A549 (cell line): ENCODE measurements at regions not wholly inside any gene's neighbourhood (a gene's known extent, or its start where the extent isn't known, plus 50 kb on each side); places are given as distances from the start of the nearest gene placed in this dataset.
A peak's percentile ranks its signal among the peaks of the same experiment; 100 is the strongest.

Experiments
- ATAC-seq, 2 experiments: fragments of 200-7000 bp in 1 of 2; fragments of >200 bp in 1 of 2; cut with Nextera tagmentation in 1 of 2; cut with Tn5 transposase in 1 of 2; 3 replicates each; pipeline versions ENCODE4 v1.8.0 to v1.9.1; 2018 to 2020; ENCODE audit warnings: mild to moderate bottlenecking in 1 of 2, moderate library complexity in 1 of 2
- CTCF ChIA-PET: fragments of 300-600 bp; sonication (Branson Sonifier 250); formaldehyde crosslinking; extraction: SDS; loops from one replicate; lab custom pipeline; 2021; ENCODE audit warnings: antibody characterized with exemption, inconsistent platforms; lab: Yijun Ruan, JAX
- POLR2A ChIA-PET: fragments of 350-600 bp; formaldehyde crosslinking; extraction: SDS; loops from one replicate; lab custom pipeline; 2021; ENCODE audit warnings: antibody characterized with exemption, inconsistent platforms; lab: Yijun Ruan, JAX
- DNase-seq, 2 experiments: peaks; one replicate each; pipeline versions ENCODE4 v3.0.0 to v3.0.0-alpha.2; 2011 to 2016; ENCODE audit warnings: low read depth in 1 of 2, low spot score in 1 of 2
- FAIRE-seq: peaks from 2 replicates; lab custom pipeline; 2011; peaks lifted over from hg19 to GRCh38; lab: Jason Lieb, UNC
- H3K27ac ChIP-seq, 2 experiments: fragments of >200 bp; sonication (Bioruptor Twin); formaldehyde crosslinking; 3 replicates each; pipeline ENCODE4 v1.5.1; 2016 to 2017
- H3K4me1 ChIP-seq: fragments of >200 bp; sonication (Bioruptor Twin); formaldehyde crosslinking; 3 replicates; pipeline ENCODE4 v1.6.1; 2016
- H3K4me2 ChIP-seq: fragments of >200 bp; sonication (Bioruptor Twin); formaldehyde crosslinking; 3 replicates; pipeline ENCODE4 v1.6.1; 2016
- H3K4me3 ChIP-seq: fragments of >200 bp; sonication (Bioruptor Twin); formaldehyde crosslinking; 3 replicates; pipeline ENCODE4 v1.5.1; 2016
- H3K9me3 ChIP-seq: fragments of >200 bp; sonication (Bioruptor Twin); formaldehyde crosslinking; 3 replicates; pipeline ENCODE4 v1.6.1; 2016
- ATOH8 ChIP-seq: fragments of 250-450 bp; sonication (Bioruptor Pico); IDR thresholded peaks from 2 replicates; pipeline ENCODE4 v1.5.0; 2020; ENCODE audit warnings: low read depth, mild to moderate bottlenecking, moderate library complexity
- BCL3 ChIP-seq: fragments of >200 bp; sonication (Bioruptor Twin); formaldehyde crosslinking; IDR thresholded peaks from 3 replicates; pipeline ENCODE4 v1.6.1; 2016
- CEBPB ChIP-seq, 2 experiments: fragments of >200 bp in 1 of 2; sonication (Bioruptor Twin) in 1 of 2; formaldehyde crosslinking in 1 of 2; IDR thresholded peaks; 2 replicates each; pipeline ENCODE4 v1.6.1; 2012 to 2016
- CHD2 ChIP-seq: fragments of 150-350 bp; IDR thresholded peaks from 2 replicates; pipeline ENCODE4 v1.6.1; 2014; ENCODE audit warnings: low read length; ENCODE audit not compliant: partially characterized antibody
- CTCF ChIP-seq: fragments of >200 bp; sonication (Bioruptor Twin); formaldehyde crosslinking; IDR thresholded peaks from 3 replicates; pipeline ENCODE4 v1.5.1; 2016
- EHMT2 ChIP-seq: fragments of 200-600 bp; sonication (generic); IDR thresholded peaks from 2 replicates; pipeline ENCODE4 v1.6.1; 2016; ENCODE audit warnings: antibody characterized with exemption, low read depth, mild to moderate bottlenecking, moderate library complexity
- ELK1 ChIP-seq: fragments of 150-350 bp; IDR thresholded peaks from 2 replicates; pipeline ENCODE4 v1.6.1; 2014; ENCODE audit warnings: low read depth, mild to moderate bottlenecking, low read length
- ESRRA ChIP-seq: fragments of 150-350 bp; IDR thresholded peaks from 2 replicates; pipeline ENCODE4 v1.6.1; 2014; ENCODE audit warnings: mild to moderate bottlenecking, low read length, borderline replicate concordance
- FOSL2 ChIP-seq, 2 experiments: fragments of 450-650 bp in 1 of 2; fragments of >200 bp in 1 of 2; sonication (Bioruptor Twin) in 1 of 2; formaldehyde crosslinking; IDR thresholded peaks; 2 replicates each; pipeline versions ENCODE4 v1.5.0 to v1.6.1; 2016 to 2020; ENCODE audit warnings: mild to moderate bottlenecking in 1 of 2, moderate library complexity in 1 of 2
- FOXS1 ChIP-seq: fragments of 250-450 bp; sonication (Bioruptor Pico); IDR thresholded peaks from 2 replicates; pipeline ENCODE4 v1.5.0; 2020; ENCODE audit warnings: mild to moderate bottlenecking, moderate library complexity
- GATA3 ChIP-seq: IDR thresholded peaks from 2 replicates; pipeline ENCODE4 v1.6.1; 2012; ENCODE audit warnings: borderline replicate concordance
- HDAC2 ChIP-seq: fragments of 200-600 bp; sonication (generic); IDR thresholded peaks from 2 replicates; pipeline ENCODE4 v1.6.1; 2016
- HMGXB4 ChIP-seq: fragments of 250-450 bp; sonication (Bioruptor Pico); IDR thresholded peaks from 2 replicates; pipeline ENCODE4 v1.5.0; 2021; ENCODE audit warnings: mild to moderate bottlenecking, moderate library complexity, borderline replicate concordance
- HOXA7 ChIP-seq: fragments of 250-450 bp; sonication (Bioruptor Pico); IDR thresholded peaks from 2 replicates; pipeline ENCODE4 v1.5.0; 2020; ENCODE audit warnings: mild to moderate bottlenecking, moderate library complexity
- KDM5A ChIP-seq: fragments of 200-600 bp; sonication (generic); IDR thresholded peaks from 2 replicates; pipeline ENCODE4 v1.6.1; 2016; ENCODE audit warnings: antibody characterized with exemption, mild to moderate bottlenecking
- MAFK ChIP-seq: fragments of 450-650 bp; IDR thresholded peaks from 2 replicates; pipeline ENCODE4 v1.6.1; 2014; ENCODE audit not compliant: partially characterized antibody
- MAZ ChIP-seq: fragments of 150-350 bp; IDR thresholded peaks from 2 replicates; pipeline ENCODE4 v1.6.1; 2014; ENCODE audit warnings: antibody characterized with exemption, low read depth, low read length, borderline replicate concordance
- MYC ChIP-seq: IDR thresholded peaks from 2 replicates; pipeline ENCODE4 v1.6.1; 2012; ENCODE audit warnings: mild to moderate bottlenecking, inconsistent platforms, low read length, improper control_type of control experiment, borderline replicate concordance
- NR3C1 ChIP-seq: fragments of >200 bp; sonication (Bioruptor Twin); formaldehyde crosslinking; IDR thresholded peaks from 3 replicates; pipeline ENCODE4 v1.6.1; 2017
- PHF8 ChIP-seq: fragments of 200-600 bp; sonication (generic); IDR thresholded peaks from 2 replicates; pipeline ENCODE4 v1.6.1; 2016; ENCODE audit warnings: low read depth, mild to moderate bottlenecking, antibody characterized with exemption, moderate library complexity, borderline replicate concordance
- POLR2AphosphoS2 ChIP-seq: conservative IDR thresholded peaks from 2 replicates; pipeline ENCODE4 v1.6.1; 2012; ENCODE audit warnings: low read length, improper control_type of control experiment, inconsistent platforms
- RCOR1 ChIP-seq: fragments of 150-350 bp; IDR thresholded peaks from 2 replicates; pipeline ENCODE4 v1.6.1; 2014; ENCODE audit warnings: antibody characterized with exemption, low read length, low read depth
- SMC3 ChIP-seq: fragments of >200 bp; sonication (Bioruptor Twin); formaldehyde crosslinking; IDR thresholded peaks from 3 replicates; pipeline ENCODE4 v1.6.1; 2018; ENCODE audit warnings: inconsistent platforms
- TP53 ChIP-seq: fragments of 250-450 bp; sonication (Bioruptor Pico); IDR thresholded peaks from 2 replicates; pipeline ENCODE4 v1.5.0; 2021; ENCODE audit warnings: mild to moderate bottlenecking, moderate library complexity
- ZC3H11A ChIP-seq: fragments of 450-650 bp; IDR thresholded peaks from 2 replicates; pipeline ENCODE4 v1.6.1; 2014; ENCODE audit warnings: antibody characterized with exemption, mild to moderate bottlenecking
- WGBS: methylation state at CpG from one replicate; pipeline ENCODE4 v1.1.6; 2017; ENCODE audit errors: missing lambda C conversion rate; 5-methylcytosine and 5-hydroxymethylcytosine counted together

- no peak overlapping the region for H3K4me2 ChIP-seq
- no peak for FAIRE-seq
- TF ChIP-seq ESRRA (no peak), RCOR1 (no peak), GATA3 (no peak), FOXS1 (CRISPR knock-in tag) (no peak), CEBPB (IDR thresholded peaks at IDR 0.05) (no peak), BCL3 (no peak), CTCF (no peak), NR3C1 (no peak), POLR2AphosphoS2 (no peak), TP53 (CRISPR knock-in tag) (no peak), SMC3 (no peak), EHMT2 (no peak), ZC3H11A (no peak)
- TF ChIP-seq, all 56 proteins: peak for 0
- 45% methylated on average over 6 of the region's 6 CpGs for WGBS
- no peak overlapping the region for H3K27ac ChIP-seq
- DNase-seq (no peak), ATAC-seq (no peak)
- no peak overlapping the region for H3K4me3 ChIP-seq
- CTCF ChIA-PET, result interaction anchor here (1.3 kb wide), 1 partner anchor 303 kb away, joined by 3 read pairs; no protein-coding TSS in a partner anchor
- H3K9me3 ChIP-seq, result no peaks in the 10 kb centered on the region
- H3K4me1 ChIP-seq, result no peaks in the 10 kb centered on the region
- POLR2A ChIA-PET, result no interaction called here
Observed at GRCh38 chr2:236724200-236724599, 154.6 kb downstream of the ACKR3 start.

GRCh38 chr2:236726701-236727450, 157.3 kb downstream of the ACKR3 start:
- POLR2A ChIA-PET, result no interaction called here
- DNase-seq (no peak), ATAC-seq (no peak)
- 85% methylated on average over 20 of the region's 20 CpGs for WGBS
- no peaks in the 10 kb centered on the region for H3K9me3 ChIP-seq
- H3K4me2 ChIP-seq, result no peak overlapping the region
- H3K4me1 ChIP-seq, result peaks cover 6% of the 10 kb centered on the region
- TF ChIP-seq MAFK (peak; percentile 97), POLR2AphosphoS2 (no peak)
- TF ChIP-seq, all 56 proteins: peak for 1
- no peak for FAIRE-seq
- CTCF ChIA-PET, result no interaction called here
- Histone ChIP-seq H3K4me3 (no peak overlapping the region), H3K27ac (no peak overlapping the region)

GRCh38 chr2:236728916-236729670, 159.5 kb downstream of the ACKR3 start:
- peak overlapping the region in 1 of 2 experiments; percentile 4; a peak in 1 of 6 replicates for H3K27ac ChIP-seq
- no peak overlapping the region for H3K4me3 ChIP-seq
- FAIRE-seq, result no peak
- H3K4me1 ChIP-seq, result peaks cover 15% of the 10 kb centered on the region
- POLR2A ChIA-PET, result no interaction called here
- DNase-seq, result no peak
- CTCF ChIA-PET, result no interaction called here
- H3K4me2 ChIP-seq, result no peak overlapping the region
- 70% methylated on average over 13 of the region's 13 CpGs for WGBS
- H3K9me3 ChIP-seq, result no peaks in the 10 kb centered on the region
- no peak for ATAC-seq
- TF ChIP-seq MAZ (no peak), CEBPB (IDR thresholded peaks at IDR 0.05) (no peak), CHD2 (no peak), FOSL2 (IDR thresholded peaks at IDR 0.05) (no peak), FOSL2 (CRISPR knock-in tag; IDR thresholded peaks at IDR 0.05) (no peak), HDAC2 (no peak), MYC (no peak), HOXA7 (CRISPR knock-in tag) (no peak), PHF8 (no peak), KDM5A (no peak), POLR2AphosphoS2 (no peak), ATOH8 (no peak), ELK1 (no peak), HMGXB4 (CRISPR knock-in tag) (no peak)
